Neural progenitor cell (in vitro differentiated cells): ENCODE measurements at regions not wholly inside any gene's neighbourhood (a gene's known extent, or its start where the extent isn't known, plus 50 kb on each side); places are given as distances from the start of the nearest gene placed in this dataset.

ENCODE experiments used
- DNase-seq: peaks from one replicate; pipeline ENCODE4 v3.0.0-alpha.2; 2016; ENCODE audit warnings: low spot score
- H2AFZ ChIP-seq: fragments of 200-600 bp; sonication (generic); replicated peaks from 2 replicates; pipeline ENCODE4 v1.6.1; 2016; ENCODE audit warnings: antibody characterized with exemption
- H3F3A ChIP-seq: fragments of 200-600 bp; sonication (generic); 2 replicates; pipeline ENCODE4 v1.6.1; 2016; ENCODE audit warnings: antibody characterized with exemption, low read depth
- H3K27ac ChIP-seq: fragments of 200-600 bp; sonication (generic); 2 replicates; pipeline ENCODE4 v1.5.1; 2016; ENCODE audit warnings: mild to moderate bottlenecking
- H3K27me3 ChIP-seq: fragments of 200-600 bp; sonication (generic); 2 replicates; pipeline ENCODE4 v1.6.1; 2016; ENCODE audit warnings: mild to moderate bottlenecking, moderate library complexity
- H3K36me3 ChIP-seq: fragments of 200-600 bp; sonication (generic); 2 replicates; pipeline ENCODE4 v1.5.1; 2016
- H3K4me1 ChIP-seq: fragments of 200-600 bp; sonication (generic); 2 replicates; pipeline ENCODE4 v1.6.1; 2016; ENCODE audit warnings: mixed run types
- H3K4me2 ChIP-seq: fragments of 200-600 bp; sonication (generic); 2 replicates; pipeline ENCODE4 v1.6.1; 2016
- H3K4me3 ChIP-seq: fragments of 200-600 bp; sonication (generic); 2 replicates; pipeline ENCODE4 v1.5.1; 2016
- H3K79me2 ChIP-seq: fragments of 200-600 bp; sonication (generic); 2 replicates; pipeline ENCODE4 v1.6.1; 2016; ENCODE audit warnings: low read depth
- H3K9ac ChIP-seq: fragments of 200-600 bp; sonication (generic); 2 replicates; pipeline ENCODE4 v1.6.1; 2016
- H3K9me3 ChIP-seq: fragments of 200-600 bp; sonication (generic); 2 replicates; pipeline ENCODE4 v1.5.1; 2016; ENCODE audit warnings: low read depth
- H4K20me1 ChIP-seq: fragments of 200-600 bp; sonication (generic); 2 replicates; pipeline ENCODE4 v1.6.1; 2016; ENCODE audit warnings: low read depth
- H3K27ac Mint-ChIP-seq: 3 replicates; pipeline ENCODE4 v1.8.0; 2021; ENCODE audit warnings: mixed read lengths
- H3K27me3 Mint-ChIP-seq: 2 replicates; pipeline ENCODE4 v1.8.0; 2022; ENCODE audit warnings: low read depth, mild to moderate bottlenecking, inconsistent platforms, moderate library complexity, mixed read lengths; ENCODE audit not compliant: insufficient read depth
- H3K36me3 Mint-ChIP-seq: 3 replicates; pipeline ENCODE4 v1.8.0; 2021; ENCODE audit warnings: mixed read lengths
- H3K4me1 Mint-ChIP-seq: 3 replicates; pipeline ENCODE4 v1.8.0; 2021; ENCODE audit warnings: mixed read lengths
- H3K4me3 Mint-ChIP-seq: 3 replicates; pipeline ENCODE4 v1.8.0; 2021; ENCODE audit warnings: mild to moderate bottlenecking, moderate library complexity, mixed read lengths
- H3K9me3 Mint-ChIP-seq: 3 replicates; pipeline ENCODE4 v1.8.0; 2020; ENCODE audit warnings: mixed read lengths
- CTCF ChIP-seq: fragments of 200-600 bp; sonication (generic); IDR thresholded peaks from 2 replicates; pipeline ENCODE4 v1.5.1; 2017; ENCODE audit warnings: antibody characterized with exemption, mild to moderate bottlenecking
- EZH2 ChIP-seq: fragments of 200-600 bp; sonication (generic); IDR thresholded peaks from 2 replicates; pipeline ENCODE4 v1.6.1; 2017; ENCODE audit warnings: antibody characterized with exemption, mild to moderate bottlenecking, moderate library complexity
- EZH2phosphoT487 ChIP-seq: fragments of 200-600 bp; sonication (generic); IDR thresholded peaks from 2 replicates; pipeline ENCODE4 v1.6.1; 2017; ENCODE audit warnings: antibody characterized with exemption

- H2AFZ ChIP-seq, result no peak overlapping the region
- no peaks in the 10 kb centered on the region for H3F3A ChIP-seq
- DNase-seq, result no peak
- no peak overlapping the region for H3K4me2 ChIP-seq
- no peaks in the 10 kb centered on the region for H3K79me2 ChIP-seq
- Mint-ChIP-seq H3K4me1 (peaks cover 5% of the 10 kb centered on the region), H3K9me3 (peaks cover 7% of the 10 kb centered on the region), H3K36me3 (no peaks in the 10 kb centered on the region), H3K4me3 (no peak overlapping the region), H3K27me3 (peaks cover 2% of the 10 kb centered on the region), H3K27ac (no peak overlapping the region)
- no peaks in the 10 kb centered on the region for H3K9me3 ChIP-seq
- no peaks in the 10 kb centered on the region for H3K36me3 ChIP-seq
- H4K20me1 ChIP-seq, result no peaks in the 10 kb centered on the region
- H3K4me3 ChIP-seq, result no peak overlapping the region
- H3K27ac ChIP-seq, result no peak overlapping the region
- no peaks in the 10 kb centered on the region for H3K27me3 ChIP-seq
- H3K4me1 ChIP-seq, result no peaks in the 10 kb centered on the region
- H3K9ac ChIP-seq, result no peak overlapping the region
- no peak for TF ChIP-seq CTCF
- no peak for TF ChIP-seq EZH2
- no peak for TF ChIP-seq EZH2phosphoT487
Observed at GRCh38 chr6:103893141-103893581, 966.6 kb downstream of the HACE1 start.

- peaks cover 2% of the 10 kb centered on the region for H3K27me3 Mint-ChIP-seq
- Histone ChIP-seq H3K27ac (no peak overlapping the region), H3F3A (no peaks in the 10 kb centered on the region), H3K9me3 (no peaks in the 10 kb centered on the region), H3K4me1 (peaks cover 7% of the 10 kb centered on the region), H2AFZ (peak overlapping the region; percentile 31), H3K79me2 (no peaks in the 10 kb centered on the region), H3K4me3 (no peak overlapping the region), H3K36me3 (no peaks in the 10 kb centered on the region), H4K20me1 (no peaks in the 10 kb centered on the region), H3K27me3 (no peaks in the 10 kb centered on the region), H3K9ac (no peak overlapping the region), H3K4me2 (no peak overlapping the region)
- no peaks in the 10 kb centered on the region for H3K9me3 Mint-ChIP-seq
- TF ChIP-seq EZH2 (no peak), EZH2phosphoT487 (no peak), CTCF (no peak)
- no peaks in the 10 kb centered on the region for H3K36me3 Mint-ChIP-seq
- DNase-seq, result no peak
- no peak overlapping the region for H3K4me3 Mint-ChIP-seq
- peaks cover 6% of the 10 kb centered on the region for H3K4me1 Mint-ChIP-seq
- H3K27ac Mint-ChIP-seq, result no peak overlapping the region
Observed at GRCh38 chr6:103886951-103887350, 972.8 kb downstream of the HACE1 start.

GRCh38 chr6:103885446-103885845, 974.3 kb downstream of the HACE1 start:
- Mint-ChIP-seq H3K4me1 (peaks cover 6% of the 10 kb centered on the region), H3K27me3 (no peaks in the 10 kb centered on the region), H3K27ac (no peak overlapping the region), H3K36me3 (no peaks in the 10 kb centered on the region), H3K4me3 (no peak overlapping the region), H3K9me3 (peaks cover 9% of the 10 kb centered on the region)
- Histone ChIP-seq H2AFZ (peak overlapping the region; percentile 67), H3K4me3 (no peak overlapping the region), H3K36me3 (no peaks in the 10 kb centered on the region), H4K20me1 (no peaks in the 10 kb centered on the region), H3K4me1 (peaks cover 7% of the 10 kb centered on the region), H3K9me3 (no peaks in the 10 kb centered on the region), H3K27me3 (no peaks in the 10 kb centered on the region), H3K79me2 (no peaks in the 10 kb centered on the region), H3K27ac (no peak overlapping the region), H3K4me2 (no peak overlapping the region), H3K9ac (no peak overlapping the region), H3F3A (no peaks in the 10 kb centered on the region)
- TF ChIP-seq EZH2 (no peak), EZH2phosphoT487 (no peak), CTCF (no peak)
- DNase-seq, result no peak
